PC-9 (cell line): ENCODE measurements at regions not wholly inside any gene's neighbourhood (a gene's known extent, or its start where the extent isn't known, plus 50 kb on each side); places are given as distances from the start of the nearest gene placed in this dataset.

Experiments
- EZH2 ChIP-seq: fragments of 200-600 bp; sonication (generic); IDR thresholded peaks from 2 replicates; pipeline ENCODE4 v1.8.0; 2017; ENCODE audit warnings: antibody characterized with exemption, low read depth
- TF ChIP-seq, protein P1 (sequence below): fragments of 200-600 bp; sonication (generic); conservative IDR thresholded peaks from 2 replicates; pipeline ENCODE4 v1.6.1; 2017; ENCODE audit warnings: mixed run types, antibody characterized with exemption, mild to moderate bottlenecking, moderate library complexity

- TF ChIP-seq EZH2: no peak
- TF ChIP-seq, protein P1, sequence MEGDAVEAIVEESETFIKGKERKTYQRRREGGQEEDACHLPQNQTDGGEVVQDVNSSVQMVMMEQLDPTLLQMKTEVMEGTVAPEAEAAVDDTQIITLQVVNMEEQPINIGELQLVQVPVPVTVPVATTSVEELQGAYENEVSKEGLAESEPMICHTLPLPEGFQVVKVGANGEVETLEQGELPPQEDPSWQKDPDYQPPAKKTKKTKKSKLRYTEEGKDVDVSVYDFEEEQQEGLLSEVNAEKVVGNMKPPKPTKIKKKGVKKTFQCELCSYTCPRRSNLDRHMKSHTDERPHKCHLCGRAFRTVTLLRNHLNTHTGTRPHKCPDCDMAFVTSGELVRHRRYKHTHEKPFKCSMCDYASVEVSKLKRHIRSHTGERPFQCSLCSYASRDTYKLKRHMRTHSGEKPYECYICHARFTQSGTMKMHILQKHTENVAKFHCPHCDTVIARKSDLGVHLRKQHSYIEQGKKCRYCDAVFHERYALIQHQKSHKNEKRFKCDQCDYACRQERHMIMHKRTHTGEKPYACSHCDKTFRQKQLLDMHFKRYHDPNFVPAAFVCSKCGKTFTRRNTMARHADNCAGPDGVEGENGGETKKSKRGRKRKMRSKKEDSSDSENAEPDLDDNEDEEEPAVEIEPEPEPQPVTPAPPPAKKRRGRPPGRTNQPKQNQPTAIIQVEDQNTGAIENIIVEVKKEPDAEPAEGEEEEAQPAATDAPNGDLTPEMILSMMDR: no peak
Observed at GRCh38 chr7:81173766-81174281, 255.0 kb upstream of the SEMA3C start.
